ELR (cell line): ENCODE measurements at regions not wholly inside any gene's neighbourhood (a gene's known extent, or its start where the extent isn't known, plus 50 kb on each side); places are given as distances from the start of the nearest gene placed in this dataset.
"Not testable (repeated sequence)": the region's sequence is repeated elsewhere in the genome, so short reads cannot be mapped to it uniquely, and the experiment has no call there.

ENCODE experiments used
- DNase-seq: peaks from one replicate; pipeline ENCODE4 v3.0.0-alpha.2; 2015; ENCODE audit warnings: low read depth

GRCh38 chr7:15143936-15144335 is 241.4 kb upstream of the DGKB start:
- DNase-seq = no peak

GRCh38 chr7:15143121-15143520 is 240.6 kb upstream of the DGKB start:
- no peak for DNase-seq

GRCh38 chr7:15140431-15140830 is 237.9 kb upstream of the DGKB start:
- DNase-seq = no peak

GRCh38 chr7:15131661-15132060 is 229.1 kb upstream of the DGKB start:
- DNase-seq = no peak

DNA sequence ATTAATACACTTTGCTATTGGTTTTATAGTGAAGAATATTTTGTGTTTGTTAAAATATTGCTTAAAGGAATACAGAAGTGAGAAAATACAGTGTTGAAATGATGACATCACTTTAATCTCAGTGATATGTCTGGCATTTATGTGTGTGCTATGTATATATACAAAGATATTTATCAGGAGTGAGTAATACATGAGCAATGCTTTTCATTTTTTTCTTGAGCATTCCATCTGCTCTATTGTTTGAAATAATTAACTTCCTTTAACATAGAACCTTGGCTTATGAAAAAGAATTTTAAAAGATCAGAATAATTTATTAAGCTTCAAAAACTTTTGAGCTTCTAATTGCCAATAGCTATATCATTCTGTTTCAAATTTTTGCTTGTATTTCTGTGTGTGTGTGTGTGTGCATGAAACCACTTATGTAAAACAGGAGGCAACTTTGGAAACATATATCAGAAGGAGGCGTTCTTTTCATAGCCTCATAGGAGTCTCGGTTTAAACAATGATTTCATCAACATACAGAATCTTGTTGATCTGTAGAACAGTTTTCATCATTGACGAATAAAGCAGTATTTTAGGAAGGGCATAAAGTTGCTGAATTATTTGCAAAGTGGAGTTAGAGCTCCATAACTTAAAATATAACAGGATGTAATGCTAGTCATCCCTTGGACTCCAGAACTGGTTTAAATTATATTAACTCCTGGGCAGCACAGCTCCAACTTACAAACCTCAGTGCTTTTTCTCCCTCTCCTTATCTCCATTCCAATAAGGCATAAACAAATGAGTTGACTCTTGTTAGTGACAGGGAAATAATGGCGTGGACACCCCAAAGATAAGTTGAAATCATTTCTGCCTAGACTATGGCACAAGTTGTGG is 228.4 kb upstream of the DGKB start:
- DNase-seq = peak; percentile 91

- DNase-seq = no peak
These were observed 226.2 kb upstream of the DGKB start for GRCh38 chr7:15128716-15129115.

DNA sequence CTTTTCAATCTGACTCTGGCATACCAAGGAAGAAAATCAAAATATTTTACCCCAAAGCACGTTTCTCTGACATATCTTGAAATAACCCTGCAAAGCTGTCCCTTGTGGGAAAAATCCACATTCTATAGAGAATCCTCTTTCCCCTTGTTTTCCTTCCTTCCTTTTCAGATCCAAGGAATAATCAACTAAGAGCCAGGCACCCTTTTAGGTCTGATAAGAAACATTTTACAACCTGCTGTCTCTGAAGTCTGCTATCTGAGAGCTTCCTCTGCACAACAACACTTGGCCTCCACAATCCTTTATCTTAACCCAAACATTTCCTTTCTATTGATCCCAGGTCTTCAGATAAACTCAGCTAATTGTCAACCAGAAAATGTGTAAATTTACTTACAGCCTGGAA is 224.1 kb upstream of the DGKB start:
- DNase-seq = not testable (repeated sequence)

DNA sequence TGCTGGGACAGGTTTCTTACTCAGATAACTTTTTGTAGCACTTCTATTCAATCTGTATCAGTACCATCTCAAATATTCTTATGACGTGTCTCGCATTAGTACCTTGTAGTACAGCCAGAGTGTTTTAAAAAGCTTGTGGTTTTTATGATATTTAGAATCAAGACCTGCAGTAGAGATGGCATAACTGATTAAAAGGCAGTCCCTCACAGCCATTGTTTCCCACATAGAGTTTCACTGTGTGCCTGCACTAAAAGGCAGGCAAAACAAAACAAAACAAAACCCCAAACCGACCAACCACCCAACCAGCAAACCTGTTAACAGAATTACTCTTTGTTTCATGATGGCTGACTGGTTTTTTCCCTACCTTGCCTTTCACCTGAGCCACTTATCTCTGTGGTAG is 221.3 kb upstream of the DGKB start:
- no peak for DNase-seq

DNA sequence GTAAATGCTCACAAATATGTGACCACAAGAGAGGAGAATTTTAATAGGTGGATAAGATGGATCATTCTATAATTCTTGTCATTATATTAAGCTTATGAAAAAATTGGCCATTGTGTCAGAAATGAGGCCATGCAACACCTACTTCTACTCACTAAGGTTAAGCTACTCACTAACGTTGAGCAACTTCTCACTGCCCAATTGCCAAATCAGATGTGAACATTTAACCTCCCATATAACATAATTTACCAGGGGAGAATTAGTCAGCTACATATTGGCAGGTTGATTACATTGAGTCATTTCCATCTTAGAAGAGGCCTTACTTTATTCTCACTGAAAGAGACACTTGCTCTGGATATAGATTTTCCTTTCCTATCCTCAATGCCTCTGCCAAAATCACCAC is 211.2 kb upstream of the DGKB start:
- peak; percentile 72 for DNase-seq

DNA sequence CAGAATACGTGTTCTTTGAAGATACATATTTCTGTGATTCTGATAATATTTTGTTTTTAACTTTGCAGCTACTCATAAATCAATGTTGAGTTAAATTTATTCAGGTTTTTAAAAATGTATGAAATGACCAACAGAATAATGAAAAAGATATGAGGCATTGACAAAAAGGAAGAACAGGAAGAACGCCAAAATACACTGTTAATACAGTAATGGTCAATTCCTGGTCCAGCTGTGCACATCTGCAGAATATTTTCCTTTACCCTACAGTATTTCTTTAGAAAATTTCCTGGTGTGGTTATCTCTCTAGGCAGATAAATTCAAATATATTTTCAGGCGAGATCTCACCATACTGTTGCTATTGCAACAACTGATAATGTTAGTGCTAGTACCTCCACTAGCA is 203.2 kb upstream of the DGKB start:
- no peak for DNase-seq

- no peak for DNase-seq
These were observed 202.0 kb upstream of the DGKB start for GRCh38 chr7:15104411-15105092.

- DNase-seq = no peak
These were observed 196.5 kb upstream of the DGKB start for GRCh38 chr7:15099074-15099473.

- no peak for DNase-seq
These were observed 194.3 kb upstream of the DGKB start for GRCh38 chr7:15096853-15097252.

DNA sequence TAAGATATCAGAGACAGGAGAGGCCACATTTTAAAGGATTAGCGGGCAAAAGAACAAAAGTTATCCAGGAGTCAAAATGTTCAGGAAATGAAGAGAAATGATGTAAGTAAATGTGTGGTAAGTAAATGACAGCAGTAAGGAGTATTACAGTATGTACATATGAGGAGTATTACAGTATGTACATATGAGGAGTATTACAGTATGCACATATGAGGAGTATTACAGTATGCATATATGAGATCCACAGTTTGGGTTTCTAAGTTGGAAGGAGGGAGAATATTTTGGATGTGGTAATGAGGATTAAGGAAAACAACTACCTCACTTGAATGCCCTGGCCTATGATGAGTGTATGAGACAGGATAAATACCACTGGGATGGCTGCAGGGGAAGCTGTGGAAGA is 192.4 kb upstream of the DGKB start:
- no peak for DNase-seq

DNA sequence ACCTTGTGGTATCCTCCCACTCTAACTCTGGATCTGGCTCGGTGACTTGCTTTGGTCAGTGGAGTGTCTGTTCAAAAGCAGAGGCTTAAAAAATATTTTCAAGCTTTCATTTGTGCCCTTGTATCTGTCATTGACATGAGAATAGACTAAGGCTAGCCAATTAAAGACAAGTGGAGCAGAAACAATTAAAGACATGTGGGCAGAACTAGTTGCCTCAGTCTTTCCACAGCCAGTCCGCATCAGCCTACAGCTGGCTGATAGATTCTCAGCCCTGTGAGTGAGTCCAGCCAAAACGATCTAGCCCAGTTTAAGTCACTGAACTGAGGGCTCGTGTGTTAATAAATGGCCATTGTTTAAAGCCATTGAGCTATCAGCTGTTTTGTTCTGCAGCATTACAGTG is 185.2 kb upstream of the DGKB start:
- DNase-seq = no peak

- peak; percentile 39 for DNase-seq
These were observed 184.3 kb upstream of the DGKB start for GRCh38 chr7:15086862-15087261.

GRCh38 chr7:15086131-15086611 is 183.6 kb upstream of the DGKB start:
- no peak for DNase-seq

- no peak for DNase-seq
These were observed 182.8 kb upstream of the DGKB start for GRCh38 chr7:15085366-15085765.

GRCh38 chr7:15084368-15084767 is 181.8 kb upstream of the DGKB start:
- DNase-seq = no peak

DNA sequence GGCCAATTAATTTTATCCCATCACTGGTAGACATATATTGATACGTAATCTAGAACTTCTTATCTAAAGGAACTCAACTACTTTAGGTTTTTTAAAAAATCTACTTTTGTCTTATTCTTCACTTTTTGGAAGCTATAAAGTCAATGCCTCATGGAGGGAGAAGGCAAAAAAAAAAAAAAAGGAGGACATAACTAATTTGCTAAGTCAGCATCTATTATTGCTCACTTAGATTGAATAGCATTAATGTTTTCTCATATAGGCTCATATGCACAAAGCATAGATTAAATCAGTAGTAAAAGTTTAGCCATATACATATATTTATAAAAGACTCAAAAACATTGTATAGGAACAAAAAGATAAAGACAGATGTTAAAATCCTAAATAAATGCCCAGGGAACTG is 179.3 kb upstream of the DGKB start:
- no peak for DNase-seq

- no peak for DNase-seq
These were observed 170.8 kb upstream of the DGKB start for GRCh38 chr7:15073301-15073700.

- DNase-seq = peak; percentile 13
These were observed 165.8 kb upstream of the DGKB start for GRCh38 chr7:15068324-15068723.

- no peak for DNase-seq
These were observed 154.7 kb upstream of the DGKB start for GRCh38 chr7:15057272-15057671.
